ENCODE measurements at regions not wholly inside any gene's neighbourhood (a gene's known extent, or its start where the extent isn't known, plus 50 kb on each side); places are given as distances from the start of the nearest gene placed in this dataset.

GRCh38 chr6:104617591-104617990 is 242.1 kb downstream of the HACE1 start:
- no peak for DNase-seq (ENCODE audit: low read depth in 2 of 2)

GRCh38 chr6:104614394-104614793 is 245.3 kb downstream of the HACE1 start:
- DNase-seq (ENCODE audit: low read depth in 2 of 2): no peak

GRCh38 chr6:104613416-104614001 is 246.2 kb downstream of the HACE1 start:
- no peak for DNase-seq (ENCODE audit: low read depth in 2 of 2)

- no peak for DNase-seq (ENCODE audit: low read depth in 2 of 2)
These were observed 247.2 kb downstream of the HACE1 start for GRCh38 chr6:104612541-104612940.

GRCh38 chr6:104608101-104608500 is 251.6 kb downstream of the HACE1 start:
- DNase-seq (ENCODE audit: low read depth in 2 of 2): no peak

GRCh38 chr6:104607501-104607900 is 252.2 kb downstream of the HACE1 start:
- DNase-seq (ENCODE audit: low read depth in 2 of 2): no peak

- DNase-seq (ENCODE audit: low read depth in 2 of 2): no peak
These were observed 253.4 kb downstream of the HACE1 start for GRCh38 chr6:104606361-104606760.

- DNase-seq (ENCODE audit: low read depth in 2 of 2): no peak
These were observed 255.0 kb downstream of the HACE1 start for GRCh38 chr6:104604685-104605084.

GRCh38 chr6:104603108-104603745 is 256.5 kb downstream of the HACE1 start:
- DNase-seq (ENCODE audit: low read depth in 2 of 2): no peak

- no peak for DNase-seq (ENCODE audit: low read depth in 2 of 2)
These were observed 258.0 kb downstream of the HACE1 start for GRCh38 chr6:104601721-104602120.

- DNase-seq (ENCODE audit: low read depth in 2 of 2): no peak
These were observed 258.5 kb downstream of the HACE1 start for GRCh38 chr6:104601131-104601651.

- no peak for DNase-seq (ENCODE audit: low read depth in 2 of 2)
These were observed 259.1 kb downstream of the HACE1 start for GRCh38 chr6:104600639-104600931.

GRCh38 chr6:104599821-104600638 is 259.7 kb downstream of the HACE1 start:
- DNase-seq (ENCODE audit: low read depth in 2 of 2): no peak

GRCh38 chr6:104597541-104598050 is 262.1 kb downstream of the HACE1 start:
- no peak for DNase-seq (ENCODE audit: low read depth in 2 of 2)

- no peak for DNase-seq (ENCODE audit: low read depth in 2 of 2)
These were observed 263.6 kb downstream of the HACE1 start for GRCh38 chr6:104596091-104596490.

GRCh38 chr6:104595311-104595820 is 264.4 kb downstream of the HACE1 start:
- no peak for DNase-seq (ENCODE audit: low read depth in 2 of 2)

- DNase-seq (ENCODE audit: low read depth in 2 of 2): no peak
These were observed 268.0 kb downstream of the HACE1 start for GRCh38 chr6:104591573-104592334.

- DNase-seq (ENCODE audit: low read depth in 2 of 2): no peak
These were observed 269.8 kb downstream of the HACE1 start for GRCh38 chr6:104589940-104590339.

- DNase-seq (ENCODE audit: low read depth in 2 of 2): no peak
These were observed 274.1 kb downstream of the HACE1 start for GRCh38 chr6:104585646-104586045.

- DNase-seq (ENCODE audit: low read depth in 2 of 2): no peak
These were observed 279.3 kb downstream of the HACE1 start for GRCh38 chr6:104580452-104580851.

- DNase-seq (ENCODE audit: low read depth in 2 of 2): no peak
These were observed 280.3 kb downstream of the HACE1 start for GRCh38 chr6:104579310-104579863.

All from stimulated activated CD4-positive, alpha-beta T cell treated with anti-CD3 and anti-CD28 coated beads, Interleukin-1b, Interleukin-23, amount 100 ng/mL, for 1 hour (primary cell).